ENCODE measurements at regions not wholly inside any gene's neighbourhood (a gene's known extent, or its start where the extent isn't known, plus 50 kb on each side); places are given as distances from the start of the nearest gene placed in this dataset.

DNA sequence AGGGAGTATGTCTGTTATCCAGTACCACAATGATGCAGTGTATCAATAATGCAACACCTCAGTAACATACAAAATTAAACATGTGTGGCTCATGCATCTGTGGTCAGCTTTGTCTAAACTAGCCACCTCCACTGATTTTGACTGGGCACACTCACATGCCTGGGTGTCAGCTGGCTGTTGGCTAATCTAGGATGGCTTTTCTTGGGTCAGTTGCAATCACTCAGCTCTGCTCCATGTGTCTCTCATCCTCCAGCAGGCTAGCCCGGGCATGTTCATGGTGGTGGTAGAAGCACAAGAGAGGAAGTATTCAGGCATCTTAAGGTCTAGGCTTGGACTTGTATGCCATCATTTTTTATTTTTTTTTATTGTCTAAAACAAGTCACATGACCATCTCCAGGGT lies 59.3 kb upstream of the JAG1 start:
- TF ChIP-seq, protein P1, sequence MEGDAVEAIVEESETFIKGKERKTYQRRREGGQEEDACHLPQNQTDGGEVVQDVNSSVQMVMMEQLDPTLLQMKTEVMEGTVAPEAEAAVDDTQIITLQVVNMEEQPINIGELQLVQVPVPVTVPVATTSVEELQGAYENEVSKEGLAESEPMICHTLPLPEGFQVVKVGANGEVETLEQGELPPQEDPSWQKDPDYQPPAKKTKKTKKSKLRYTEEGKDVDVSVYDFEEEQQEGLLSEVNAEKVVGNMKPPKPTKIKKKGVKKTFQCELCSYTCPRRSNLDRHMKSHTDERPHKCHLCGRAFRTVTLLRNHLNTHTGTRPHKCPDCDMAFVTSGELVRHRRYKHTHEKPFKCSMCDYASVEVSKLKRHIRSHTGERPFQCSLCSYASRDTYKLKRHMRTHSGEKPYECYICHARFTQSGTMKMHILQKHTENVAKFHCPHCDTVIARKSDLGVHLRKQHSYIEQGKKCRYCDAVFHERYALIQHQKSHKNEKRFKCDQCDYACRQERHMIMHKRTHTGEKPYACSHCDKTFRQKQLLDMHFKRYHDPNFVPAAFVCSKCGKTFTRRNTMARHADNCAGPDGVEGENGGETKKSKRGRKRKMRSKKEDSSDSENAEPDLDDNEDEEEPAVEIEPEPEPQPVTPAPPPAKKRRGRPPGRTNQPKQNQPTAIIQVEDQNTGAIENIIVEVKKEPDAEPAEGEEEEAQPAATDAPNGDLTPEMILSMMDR (conservative IDR thresholded peaks at IDR 0.05; ENCODE audit: low read length): no peak
- TF ChIP-seq EZH2phosphoT487 (IDR thresholded peaks at IDR 0.05; ENCODE audit: borderline replicate concordance, low read depth, low read length): no peak
